DOHH2 (cell line): ENCODE measurements at regions not wholly inside any gene's neighbourhood (a gene's known extent, or its start where the extent isn't known, plus 50 kb on each side); places are given as distances from the start of the nearest gene placed in this dataset.

Experiments used
- H3F3A ChIP-seq: fragments of 200-600 bp; sonication (generic), shearing (Covaris generic); 2 replicates; pipeline ENCODE4 v1.6.0; 2016; ENCODE audit warnings: antibody characterized with exemption, mild to moderate bottlenecking; ENCODE audit not compliant: control insufficient read depth, insufficient read depth
- H3K27ac ChIP-seq: fragments of 200-600 bp; sonication (generic); 2 replicates; pipeline ENCODE4 v1.5.1; 2014; ENCODE audit warnings: low read depth, mild to moderate bottlenecking, low read length, moderate library complexity
- H3K27me3 ChIP-seq: fragments of 200-600 bp; sonication (generic); 2 replicates; pipeline ENCODE4 v1.6.1; 2014; ENCODE audit warnings: mild to moderate bottlenecking, low read length, mixed read lengths; ENCODE audit not compliant: control insufficient read depth
- H3K36me3 ChIP-seq: fragments of 200-600 bp; sonication (generic); 2 replicates; pipeline ENCODE4 v1.6.1; 2014; ENCODE audit warnings: mild to moderate bottlenecking, low read length, moderate library complexity, mixed read lengths; ENCODE audit not compliant: control insufficient read depth
- H3K4me1 ChIP-seq: fragments of 200-600 bp; sonication (generic); 2 replicates; pipeline ENCODE4 v1.6.1; 2014; ENCODE audit warnings: mild to moderate bottlenecking, low read length, mixed read lengths; ENCODE audit not compliant: control insufficient read depth
- H3K4me2 ChIP-seq: fragments of 200-600 bp; sonication (generic); 2 replicates; pipeline ENCODE4 v1.6.0; 2014; ENCODE audit warnings: mild to moderate bottlenecking, low read length, moderate library complexity
- H3K4me3 ChIP-seq: fragments of 200-600 bp; sonication (generic); 2 replicates; pipeline ENCODE4 v1.5.1; 2014; ENCODE audit warnings: mild to moderate bottlenecking, low read length, mixed read lengths
- H3K79me2 ChIP-seq: fragments of 200-600 bp; sonication (generic); 2 replicates; pipeline ENCODE4 v1.6.1; 2014; ENCODE audit warnings: mild to moderate bottlenecking, low read length, mixed read lengths; ENCODE audit not compliant: control insufficient read depth
- H3K9me2 ChIP-seq: fragments of 200-600 bp; sonication (generic); replicated peaks from 2 replicates; pipeline ENCODE4 v1.6.1; 2014; ENCODE audit warnings: mild to moderate bottlenecking, low read length, mixed read lengths; ENCODE audit not compliant: control insufficient read depth
- H3K9me3 ChIP-seq: fragments of 200-600 bp; sonication (generic); 2 replicates; pipeline ENCODE4 v1.6.1; 2014; ENCODE audit warnings: antibody characterized with exemption, low read length, mixed read lengths; ENCODE audit not compliant: control insufficient read depth, insufficient read depth
- H4K20me1 ChIP-seq: fragments of 200-600 bp; sonication (generic); 2 replicates; pipeline ENCODE4 v1.6.0; 2014; ENCODE audit warnings: low read depth, mild to moderate bottlenecking, antibody characterized with exemption, low read length, moderate library complexity; ENCODE audit not compliant: control insufficient read depth, insufficient read depth
- EZH2phosphoT487 ChIP-seq: fragments of 200-600 bp; sonication (generic); IDR thresholded peaks from 2 replicates; pipeline ENCODE4 v1.6.1; 2017; ENCODE audit warnings: borderline replicate concordance, mild to moderate bottlenecking, antibody characterized with exemption, low read length, moderate library complexity, mixed read lengths
- TF ChIP-seq, protein P1 (sequence below): fragments of 200-600 bp; sonication (generic); IDR thresholded peaks from one replicate; pipeline ENCODE4 v1.5.1; 2014; ENCODE audit warnings: antibody characterized with exemption, mild to moderate bottlenecking, low read depth, low read length; ENCODE audit not compliant: poor library complexity, severe bottlenecking

- Histone ChIP-seq H3K4me3 (no peak overlapping the region), H4K20me1 (no peaks in the 10 kb centered on the region), H3K27me3 (no peaks in the 10 kb centered on the region), H3K4me2 (no peak overlapping the region), H3F3A (no peaks in the 10 kb centered on the region), H3K79me2 (no peaks in the 10 kb centered on the region), H3K27ac (no peak overlapping the region), H3K4me1 (no peaks in the 10 kb centered on the region), H3K9me2 (no peaks in the 10 kb centered on the region), H3K36me3 (no peaks in the 10 kb centered on the region), H3K9me3 (no peaks in the 10 kb centered on the region; the same call in 1 of the 2 replicates)
- TF ChIP-seq, protein P1, sequence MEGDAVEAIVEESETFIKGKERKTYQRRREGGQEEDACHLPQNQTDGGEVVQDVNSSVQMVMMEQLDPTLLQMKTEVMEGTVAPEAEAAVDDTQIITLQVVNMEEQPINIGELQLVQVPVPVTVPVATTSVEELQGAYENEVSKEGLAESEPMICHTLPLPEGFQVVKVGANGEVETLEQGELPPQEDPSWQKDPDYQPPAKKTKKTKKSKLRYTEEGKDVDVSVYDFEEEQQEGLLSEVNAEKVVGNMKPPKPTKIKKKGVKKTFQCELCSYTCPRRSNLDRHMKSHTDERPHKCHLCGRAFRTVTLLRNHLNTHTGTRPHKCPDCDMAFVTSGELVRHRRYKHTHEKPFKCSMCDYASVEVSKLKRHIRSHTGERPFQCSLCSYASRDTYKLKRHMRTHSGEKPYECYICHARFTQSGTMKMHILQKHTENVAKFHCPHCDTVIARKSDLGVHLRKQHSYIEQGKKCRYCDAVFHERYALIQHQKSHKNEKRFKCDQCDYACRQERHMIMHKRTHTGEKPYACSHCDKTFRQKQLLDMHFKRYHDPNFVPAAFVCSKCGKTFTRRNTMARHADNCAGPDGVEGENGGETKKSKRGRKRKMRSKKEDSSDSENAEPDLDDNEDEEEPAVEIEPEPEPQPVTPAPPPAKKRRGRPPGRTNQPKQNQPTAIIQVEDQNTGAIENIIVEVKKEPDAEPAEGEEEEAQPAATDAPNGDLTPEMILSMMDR: no peak
- TF ChIP-seq EZH2phosphoT487: no peak
Measured at GRCh38 chr13:22235285-22235949, 564.5 kb downstream of the FGF9 start.

DNA sequence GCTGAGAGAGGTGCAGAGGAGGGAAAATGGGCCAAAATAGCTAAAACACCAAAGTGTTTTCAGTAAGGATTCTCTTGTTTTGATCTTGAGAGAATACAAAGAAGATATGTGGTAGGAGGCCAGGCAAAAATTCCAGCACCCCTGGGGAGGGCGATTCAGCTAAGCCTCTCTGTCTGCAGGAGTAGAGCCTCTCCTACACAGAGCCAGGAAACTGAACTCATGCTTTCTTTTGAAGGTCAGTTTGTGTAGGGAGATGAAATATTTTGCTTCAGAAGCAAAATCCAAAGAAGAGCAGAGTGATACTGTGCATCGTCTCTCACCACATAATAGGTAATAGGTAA, 565.0 kb downstream of the FGF9 start:
- H4K20me1 ChIP-seq: no peaks in the 10 kb centered on the region
- H3K27me3 ChIP-seq: no peaks in the 10 kb centered on the region
- H3K9me3 ChIP-seq: no peaks in the 10 kb centered on the region; the same call in 1 of the 2 replicates
- no peaks in the 10 kb centered on the region for H3K9me2 ChIP-seq
- H3K4me3 ChIP-seq: no peak overlapping the region
- TF ChIP-seq, protein P1: no peak
- no peak for TF ChIP-seq EZH2phosphoT487
- H3K36me3 ChIP-seq: no peaks in the 10 kb centered on the region
- H3K79me2 ChIP-seq: no peaks in the 10 kb centered on the region
- H3K27ac ChIP-seq: no peak overlapping the region
- H3K4me2 ChIP-seq: no peak overlapping the region
- H3K4me1 ChIP-seq: no peaks in the 10 kb centered on the region
- H3F3A ChIP-seq: no peaks in the 10 kb centered on the region

DNA sequence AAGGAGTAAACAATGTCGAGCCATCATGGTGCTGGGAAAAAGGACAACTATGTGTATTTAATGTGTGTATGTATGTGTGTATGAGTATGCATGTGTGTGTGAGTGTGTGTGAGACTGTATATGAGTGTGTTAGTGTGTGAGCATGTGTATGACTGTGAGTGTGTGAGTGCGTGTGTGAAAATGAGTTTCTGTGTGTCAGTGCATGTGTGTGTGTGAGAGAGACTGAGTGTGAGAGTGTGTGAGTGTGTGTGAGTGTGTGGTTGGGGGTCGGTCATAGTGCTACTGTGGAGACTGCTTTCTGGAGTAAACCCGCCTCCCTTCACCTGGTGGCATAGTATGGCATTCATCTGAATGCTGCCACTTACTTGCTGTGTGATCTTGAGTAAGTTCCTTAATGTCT, 567.4 kb downstream of the FGF9 start:
- Histone ChIP-seq H3K4me2 (no peak overlapping the region), H4K20me1 (no peaks in the 10 kb centered on the region), H3K27ac (no peak overlapping the region), H3K36me3 (no peaks in the 10 kb centered on the region), H3K9me2 (no peaks in the 10 kb centered on the region), H3K79me2 (no peaks in the 10 kb centered on the region), H3K27me3 (no peaks in the 10 kb centered on the region), H3K4me3 (no peak overlapping the region), H3K4me1 (no peaks in the 10 kb centered on the region), H3K9me3 (no peaks in the 10 kb centered on the region; the same call in 1 of the 2 replicates), H3F3A (no peaks in the 10 kb centered on the region)
- TF ChIP-seq, protein P1: no peak
- TF ChIP-seq EZH2phosphoT487: no peak
